Stomach (tissue), 8 donors: ENCODE measurements at regions not wholly inside any gene's neighbourhood (a gene's known extent, or its start where the extent isn't known, plus 50 kb on each side); places are given as distances from the start of the nearest gene placed in this dataset.
"Not testable (repeated sequence)": the region's sequence is repeated elsewhere in the genome, so short reads cannot be mapped to it uniquely, and the experiment has no call there.

Experiments used
- DNase-seq, 2 donors: peaks; one replicate each; pipeline versions ENCODE4 v3.0.0 to v3.0.0-alpha.2; 2013 to 2019
- H3K27ac ChIP-seq, 5 donors: fragments of 200-600 bp in 4 of 5; sonication (generic) in 4 of 5; one replicate each; pipeline ENCODE4 v1.5.1; 2013 to 2019; ENCODE audit warnings: mild to moderate bottlenecking in 1 of 5, moderate library complexity in 1 of 5
- H3K27me3 ChIP-seq, 3 donors: fragments of 200-600 bp; sonication (generic); one replicate each; pipeline ENCODE4 v1.5.1; 2017 to 2019; ENCODE audit warnings: mixed run types in 1 of 3
- H3K36me3 ChIP-seq, 4 donors: fragments of 200-600 bp; sonication (generic); 1 replicate in 3 of 4; 2 replicates in 1 of 4; pipeline ENCODE4 v1.5.1; 2016 to 2019
- H3K4me1 ChIP-seq, 4 donors: fragments of 200-600 bp; sonication (generic); one replicate each; pipeline ENCODE4 v1.5.1; 2016 to 2019
- H3K4me3 ChIP-seq, 4 donors: fragments of 200-600 bp; sonication (generic) in 3 of 4; one replicate each; pipeline ENCODE4 v1.5.1; 2016 to 2019; ENCODE audit warnings: mild to moderate bottlenecking in 1 of 4
- H3K9me3 ChIP-seq, 4 donors: fragments of 200-600 bp; sonication (generic); one replicate each; pipeline ENCODE4 v1.5.1; 2016 to 2019
- EP300 ChIP-seq: sonication (generic); formaldehyde crosslinking; IDR thresholded peaks from one replicate; pipeline ENCODE4 v1.6.1; 2017; ENCODE audit warnings: antibody characterized with exemption
- POLR2A ChIP-seq, 4 donors: fragments of 450-650 bp; IDR thresholded peaks; one replicate each; pipeline ENCODE4 v1.6.1; 2016; ENCODE audit warnings: antibody characterized with exemption in 4 of 4, control low read depth in 2 of 4, mild to moderate bottlenecking in 1 of 4, moderate library complexity in 1 of 4
- POLR2AphosphoS5 ChIP-seq, 3 donors: sonication (generic); formaldehyde crosslinking; IDR thresholded peaks; one replicate each; pipeline ENCODE4 v1.6.1; 2016; ENCODE audit warnings: antibody characterized with exemption in 3 of 3
- WGBS, 5 donors: extraction: QIAGEN DNeasy Blood & Tissue Kit in 3 of 5; methylation state at CpG; one replicate each; pipeline versions ENCODE4 v1.1.5 to v1.1.7; 2013 to 2018; 5-methylcytosine and 5-hydroxymethylcytosine counted together
- intact Hi-C: fragments of 100-400 bp; cut with DNase I; formaldehyde crosslinking; loops from one replicate; pipeline ENCODE4 v1.15.1; 2023; ENCODE audit warnings: low total_unique reads
- TF ChIP-seq, protein P1 (sequence below), 7 experiments: fragments of 450-650 bp in 4 of 7; fragments of 200-600 bp in 3 of 7; sonication (generic) in 3 of 7; IDR thresholded peaks; one replicate each; pipeline ENCODE4 v1.5.1; 2016 to 2019; ENCODE audit warnings: antibody characterized with exemption in 7 of 7, control low read depth in 2 of 7, mild to moderate bottlenecking in 1 of 7
- donor health status: healthy with polysubstance abuse.
- donor health status: Bipolar disorder and iron deficiency.
- donor health status: healthy.

DNA sequence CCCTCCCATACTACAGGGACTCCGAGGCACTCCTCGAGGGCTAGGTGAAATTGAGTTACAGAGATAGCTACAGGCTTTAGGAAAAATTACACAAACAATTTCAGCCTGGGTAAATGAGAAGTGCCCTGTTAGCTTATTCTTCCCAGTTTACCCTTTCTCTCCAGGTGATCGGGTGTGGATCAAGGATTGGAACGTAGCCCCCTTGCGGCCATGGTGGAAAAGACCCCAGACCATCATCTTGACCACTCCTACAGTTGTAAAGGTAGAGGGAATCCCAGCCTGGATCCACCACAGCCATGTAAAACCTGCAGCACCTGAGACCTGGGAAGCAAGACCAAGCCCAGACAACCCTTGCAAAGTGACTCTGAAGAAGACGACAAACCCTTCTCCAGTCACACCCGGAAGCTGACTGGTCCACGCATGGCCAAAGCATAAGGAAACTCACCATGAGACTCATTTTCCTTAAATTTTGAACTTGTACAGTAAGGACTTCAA, 600.6 kb downstream of the UQCRFS1 start:
- intact Hi-C loops = no loop called here
- H3K4me3 ChIP-seq = no peak overlapping the region
- no peaks in the 10 kb centered on the region for H3K27me3 ChIP-seq
- TF ChIP-seq, protein P1, sequence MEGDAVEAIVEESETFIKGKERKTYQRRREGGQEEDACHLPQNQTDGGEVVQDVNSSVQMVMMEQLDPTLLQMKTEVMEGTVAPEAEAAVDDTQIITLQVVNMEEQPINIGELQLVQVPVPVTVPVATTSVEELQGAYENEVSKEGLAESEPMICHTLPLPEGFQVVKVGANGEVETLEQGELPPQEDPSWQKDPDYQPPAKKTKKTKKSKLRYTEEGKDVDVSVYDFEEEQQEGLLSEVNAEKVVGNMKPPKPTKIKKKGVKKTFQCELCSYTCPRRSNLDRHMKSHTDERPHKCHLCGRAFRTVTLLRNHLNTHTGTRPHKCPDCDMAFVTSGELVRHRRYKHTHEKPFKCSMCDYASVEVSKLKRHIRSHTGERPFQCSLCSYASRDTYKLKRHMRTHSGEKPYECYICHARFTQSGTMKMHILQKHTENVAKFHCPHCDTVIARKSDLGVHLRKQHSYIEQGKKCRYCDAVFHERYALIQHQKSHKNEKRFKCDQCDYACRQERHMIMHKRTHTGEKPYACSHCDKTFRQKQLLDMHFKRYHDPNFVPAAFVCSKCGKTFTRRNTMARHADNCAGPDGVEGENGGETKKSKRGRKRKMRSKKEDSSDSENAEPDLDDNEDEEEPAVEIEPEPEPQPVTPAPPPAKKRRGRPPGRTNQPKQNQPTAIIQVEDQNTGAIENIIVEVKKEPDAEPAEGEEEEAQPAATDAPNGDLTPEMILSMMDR (IDR thresholded peaks at IDR 0.05) = no peak
- TF ChIP-seq EP300 (no peak), POLR2AphosphoS5 (IDR thresholded peaks at IDR 0.05) (no peak), POLR2A (IDR thresholded peaks at IDR 0.05) (no peak)
- 85 to 92% (median 90%) methylated on average over 8 of the region's 8 CpGs for WGBS, 5 donors
- DNase-seq = no peak
- no peaks in the 10 kb centered on the region for H3K4me1 ChIP-seq
- no peaks in the 10 kb centered on the region for H3K36me3 ChIP-seq
- H3K9me3 ChIP-seq = peaks cover 11 to 83% (median 56%) of the 10 kb centered on the region in 4 donors
- H3K27ac ChIP-seq = no peak overlapping the region

DNA sequence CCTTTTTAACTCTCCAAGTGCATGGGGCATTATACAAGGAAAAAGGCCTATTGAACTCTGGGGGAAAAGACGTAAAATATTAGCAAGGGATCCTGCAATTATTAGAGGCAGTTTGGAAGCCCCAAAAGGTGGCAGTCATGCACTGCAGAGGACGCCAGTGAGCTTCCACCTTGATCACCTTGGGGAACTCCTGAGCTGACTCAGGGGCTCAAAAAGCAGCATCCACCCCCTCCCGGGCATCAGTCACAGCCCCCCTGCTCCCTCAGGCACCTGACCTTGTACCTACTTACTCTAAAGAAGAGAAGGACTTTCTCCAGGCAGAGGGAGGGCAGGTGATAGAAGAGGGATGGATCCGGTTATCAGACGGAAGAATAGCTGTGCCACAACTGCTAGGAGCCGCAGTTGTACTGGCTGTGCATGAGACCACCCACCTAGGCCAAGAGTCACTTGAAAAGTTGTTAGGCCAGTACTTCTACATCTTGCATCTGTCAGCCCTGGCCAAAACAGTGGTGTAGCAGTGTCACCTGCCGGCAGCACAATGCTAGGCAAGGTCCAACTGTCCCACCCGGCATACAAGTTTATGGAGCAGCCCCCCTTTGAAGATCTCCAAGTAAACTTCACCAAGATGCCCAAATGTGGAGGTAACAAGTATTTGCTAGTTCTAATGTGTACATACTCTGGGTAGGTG, 601.6 kb downstream of the UQCRFS1 start:
- peaks cover 19 to 83% (median 65%) of the 10 kb centered on the region in 4 donors for H3K9me3 ChIP-seq
- H3K27ac ChIP-seq, H3K27me3 ChIP-seq, DNase-seq, intact Hi-C loops, H3K4me3 ChIP-seq, H3K36me3 ChIP-seq, H3K4me1 ChIP-seq: not testable (repeated sequence)
- WGBS, 5 donors = 76 to 83% (median 80%) methylated on average over 6 to 8 of the region's 8 CpGs

DNA sequence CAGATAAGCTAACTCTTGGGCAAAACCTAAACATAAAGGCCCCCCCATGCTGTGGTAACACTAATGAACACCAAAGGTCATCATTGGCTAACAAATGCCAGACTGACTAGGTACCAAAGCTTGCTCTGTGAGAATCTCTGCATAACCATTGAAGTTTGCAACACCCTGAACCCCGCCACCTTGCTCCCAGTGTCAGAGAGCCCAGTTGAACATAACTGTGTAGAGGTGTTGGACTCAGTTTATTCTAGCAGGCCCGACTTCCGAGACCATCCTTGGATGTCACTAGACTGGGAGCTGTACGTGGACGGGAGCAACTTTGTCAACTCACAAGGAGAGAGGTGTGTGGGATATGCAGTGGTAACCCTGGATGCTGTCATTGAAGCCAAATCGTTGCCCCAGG, 602.2 kb downstream of the UQCRFS1 start:
- intact Hi-C loops = no loop called here
- WGBS, 5 donors = 82 to 89% (median 86%) methylated on average over 6 of the region's 6 CpGs
- H3K9me3 ChIP-seq = peaks cover 19 to 83% (median 64%) of the 10 kb centered on the region in 4 donors

GRCh38 chr19:28609944-28610343, 603.0 kb downstream of the UQCRFS1 start:
- Histone ChIP-seq H3K27me3 (no peaks in the 10 kb centered on the region), H3K4me1 (no peaks in the 10 kb centered on the region), H3K4me3 (no peak overlapping the region), H3K27ac (no peak overlapping the region), H3K36me3 (no peaks in the 10 kb centered on the region), H3K9me3 (peaks cover 14 to 75% (median 57%) of the 10 kb centered on the region in 4 donors)
- WGBS, 5 donors = 85 to 95% (median 93%) methylated on average over 5 of the region's 5 CpGs
- TF ChIP-seq POLR2AphosphoS5 (IDR thresholded peaks at IDR 0.05) (no peak), POLR2A (IDR thresholded peaks at IDR 0.05) (no peak), EP300 (no peak)
- TF ChIP-seq, protein P1 (IDR thresholded peaks at IDR 0.05) = no peak
- intact Hi-C loops = no loop called here
- no peak for DNase-seq

More for the DNA sequence above, 602.2 kb downstream of the UQCRFS1 start:
- Histone ChIP-seq H3K27ac (no peak overlapping the region), H3K4me1 (no peaks in the 10 kb centered on the region), H3K4me3 (no peak overlapping the region), H3K27me3 (no peaks in the 10 kb centered on the region), H3K36me3 (no peaks in the 10 kb centered on the region)
- TF ChIP-seq, protein P1 (IDR thresholded peaks at IDR 0.05) = no peak
- TF ChIP-seq EP300 (no peak), POLR2A (IDR thresholded peaks at IDR 0.05) (no peak), POLR2AphosphoS5 (IDR thresholded peaks at IDR 0.05) (no peak)
- no peak for DNase-seq
